GM18858 (cell line): ENCODE measurements at regions not wholly inside any gene's neighbourhood (a gene's known extent, or its start where the extent isn't known, plus 50 kb on each side); places are given as distances from the start of the nearest gene placed in this dataset.

Experiments used
- ATAC-seq: cut with Tn5 transposase; IDR thresholded peaks from one replicate; pipeline ENCODE4 v1.9.1; 2021; ENCODE audit not compliant: unreplicated experiment

- peak; percentile 38 for ATAC-seq
These were observed 68.3 kb upstream of the CHRDL1 start for GRCh38 chrX:110863883-110864282.

GRCh38 chrX:110858565-110858964 is 62.9 kb upstream of the CHRDL1 start:
- no peak for ATAC-seq

GRCh38 chrX:110853610-110854009 is 58.0 kb upstream of the CHRDL1 start:
- no peak for ATAC-seq

GRCh38 chrX:110852180-110852579 is 56.6 kb upstream of the CHRDL1 start:
- ATAC-seq: no peak

- ATAC-seq: no peak
These were observed 56.2 kb upstream of the CHRDL1 start for GRCh38 chrX:110851780-110852179.

- ATAC-seq: peak; percentile 83
These were observed 51.7 kb upstream of the CHRDL1 start for GRCh38 chrX:110847334-110847733.

GRCh38 chrX:110846071-110846470 is 50.5 kb upstream of the CHRDL1 start:
- ATAC-seq: no peak
